Esophagus squamous epithelium (tissue), 5 donors: ENCODE measurements at regions not wholly inside any gene's neighbourhood (a gene's known extent, or its start where the extent isn't known, plus 50 kb on each side); places are given as distances from the start of the nearest gene placed in this dataset.

Experiments
- DNase-seq: peaks from one replicate; lab custom pipeline; 2025; lab: John Stamatoyannopoulos, UW
- H3K27ac ChIP-seq, 4 donors: fragments of 200-600 bp; sonication (generic); one replicate each; pipeline ENCODE4 v1.5.1; 2016 to 2019; ENCODE audit warnings: mild to moderate bottlenecking in 1 of 4
- H3K27me3 ChIP-seq, 4 donors: fragments of 200-600 bp; sonication (generic); 1 replicate in 3 of 4; 2 replicates in 1 of 4; pipeline versions ENCODE4 v1.5.1 to v1.6.0; 2017 to 2021; ENCODE audit warnings: antibody characterized with exemption in 1 of 4
- H3K36me3 ChIP-seq, 3 donors: fragments of 200-600 bp; sonication (generic); one replicate each; pipeline ENCODE4 v1.5.1; 2016 to 2019
- H3K4me1 ChIP-seq, 3 donors: fragments of 200-600 bp; sonication (generic); one replicate each; pipeline ENCODE4 v1.5.1; 2017 to 2019
- H3K4me3 ChIP-seq, 4 donors: fragments of 200-600 bp; sonication (generic); 1 replicate in 3 of 4; 2 replicates in 1 of 4; pipeline ENCODE4 v1.5.1; 2016 to 2019; ENCODE audit warnings: mild to moderate bottlenecking in 2 of 4, moderate library complexity in 1 of 4
- H3K9me3 ChIP-seq, 3 donors: fragments of 200-600 bp; sonication (generic); one replicate each; pipeline ENCODE4 v1.5.1; 2016 to 2019
- CTCF ChIP-seq, 6 experiments: fragments of 450-650 bp in 4 of 6; fragments of 200-600 bp in 2 of 6; sonication (generic) in 2 of 6; IDR thresholded peaks; one replicate each; pipeline ENCODE4 v1.5.1; 2016 to 2019; ENCODE audit warnings: antibody characterized with exemption in 6 of 6, mild to moderate bottlenecking in 4 of 6, moderate library complexity in 4 of 6
- POLR2A ChIP-seq, 4 donors: fragments of 450-650 bp; IDR thresholded peaks; one replicate each; pipeline ENCODE4 v1.6.1; 2017; ENCODE audit warnings: antibody characterized with exemption in 4 of 4, mild to moderate bottlenecking in 4 of 4, moderate library complexity in 3 of 4
- WGBS, 2 donors: methylation state at CpG; one replicate each; pipeline ENCODE4 v1.1.5; 2018; 5-methylcytosine and 5-hydroxymethylcytosine counted together
- intact Hi-C: fragments of 100-400 bp; cut with DNase I; formaldehyde crosslinking; loops from one replicate; pipeline ENCODE4 v1.15.0; 2022
- donor health status: DM: yes; HTN: yes; CAD: no.

GRCh38 chr18:78230911-78231310, 748.7 kb upstream of the SALL3 start:
- Histone ChIP-seq H3K9me3 (no peaks in the 10 kb centered on the region), H3K4me1 (no peaks in the 10 kb centered on the region), H3K27me3 (peaks cover 0 to 15% (median 0%) of the 10 kb centered on the region in 4 donors), H3K27ac (no peak overlapping the region), H3K36me3 (no peaks in the 10 kb centered on the region), H3K4me3 (no peak overlapping the region)
- DNase-seq = no peak
- TF ChIP-seq POLR2A (IDR thresholded peaks at IDR 0.05) (no peak), CTCF (IDR thresholded peaks at IDR 0.05) (no peak)
- intact Hi-C loops = no loop called here
- WGBS, 2 donors = 55 to 56% methylated on average over 4 of the region's 4 CpGs

GRCh38 chr18:78232196-78232595, 747.4 kb upstream of the SALL3 start:
- Histone ChIP-seq H3K36me3 (no peaks in the 10 kb centered on the region), H3K4me3 (no peak overlapping the region), H3K27ac (no peak overlapping the region), H3K9me3 (no peaks in the 10 kb centered on the region), H3K27me3 (peaks cover 0 to 8% (median 0%) of the 10 kb centered on the region in 4 donors), H3K4me1 (no peaks in the 10 kb centered on the region)
- intact Hi-C loops = no loop called here
- no peak for DNase-seq
- TF ChIP-seq CTCF (IDR thresholded peaks at IDR 0.05) (no peak), POLR2A (IDR thresholded peaks at IDR 0.05) (no peak)
- WGBS, 2 donors = 79 to 85% methylated on average over 10 to 11 of the region's 11 CpGs

DNA sequence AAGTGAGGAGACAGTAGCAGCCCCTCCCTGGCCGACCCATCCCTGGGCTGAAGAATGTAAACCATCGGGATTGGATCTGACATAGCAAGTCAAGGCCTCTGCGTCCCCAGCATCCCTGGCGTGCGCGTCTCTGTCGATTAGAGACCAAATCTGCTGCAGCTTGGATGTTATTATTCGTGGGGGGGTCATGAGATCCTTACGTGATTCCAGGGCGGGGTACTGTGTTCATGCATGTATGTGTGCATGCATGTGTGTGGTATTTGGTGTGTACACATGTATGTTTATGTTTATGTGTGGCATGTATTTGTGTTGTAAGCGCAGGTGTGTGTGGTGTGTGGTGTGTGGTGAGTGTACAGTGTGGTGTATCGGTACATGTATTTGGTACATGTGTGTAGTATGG, 741.8 kb upstream of the SALL3 start:
- no peaks in the 10 kb centered on the region for H3K27me3 ChIP-seq
- intact Hi-C loops = no loop called here
- H3K9me3 ChIP-seq = no peaks in the 10 kb centered on the region
- peaks cover 0 to 35% (median 7%) of the 10 kb centered on the region in 3 donors for H3K4me1 ChIP-seq
- H3K4me3 ChIP-seq = no peak overlapping the region
- H3K27ac ChIP-seq = no peak overlapping the region
- TF ChIP-seq CTCF (IDR thresholded peaks at IDR 0.05) (no peak), POLR2A (IDR thresholded peaks at IDR 0.05) (no peak)
- H3K36me3 ChIP-seq = no peaks in the 10 kb centered on the region
- 91 to 95% methylated on average over 8 to 11 of the region's 12 CpGs for WGBS, 2 donors
- no peak for DNase-seq

DNA sequence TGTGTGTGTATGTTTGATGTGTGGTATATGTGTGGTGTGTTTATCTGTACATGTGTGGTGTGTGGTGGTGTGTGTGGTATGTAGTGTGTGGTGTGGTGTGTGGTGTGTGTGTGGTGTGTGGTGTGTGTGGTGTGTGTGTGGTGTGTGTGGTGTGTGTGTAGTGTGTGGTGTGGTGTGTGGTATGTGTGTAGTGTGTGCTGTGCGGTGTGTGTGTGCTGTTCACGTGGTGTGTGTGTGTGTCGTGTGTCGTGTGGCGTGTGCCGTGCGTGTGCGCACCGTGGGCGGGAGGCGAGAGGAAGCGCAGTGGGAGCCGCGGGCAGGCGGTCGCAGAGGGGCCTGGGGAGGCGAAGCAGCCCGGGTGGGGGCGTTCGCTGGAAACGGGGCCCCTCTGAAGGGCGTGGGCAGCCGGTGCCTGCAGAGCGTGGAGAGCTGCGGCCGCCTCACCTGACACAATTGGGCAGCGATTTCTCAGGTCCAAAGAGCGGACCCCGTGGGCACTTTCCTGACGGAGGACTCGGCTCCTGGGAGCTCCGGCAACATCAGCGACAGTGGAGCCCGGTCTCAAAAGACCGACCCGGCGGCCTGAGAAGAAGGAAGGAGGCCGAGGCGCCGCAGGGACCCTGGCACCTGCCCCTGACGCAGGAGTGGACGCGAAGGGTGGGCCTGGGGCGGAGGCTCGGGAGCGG, 741.1 kb upstream of the SALL3 start:
- peaks cover 0 to 39% (median 8%) of the 10 kb centered on the region in 3 donors for H3K4me1 ChIP-seq
- H3K36me3 ChIP-seq = no peaks in the 10 kb centered on the region
- 92 to 93% methylated on average over 21 to 26 of the region's 46 CpGs for WGBS, 2 donors
- H3K9me3 ChIP-seq = no peaks in the 10 kb centered on the region
- no peak overlapping the region for H3K27ac ChIP-seq
- H3K27me3 ChIP-seq = no peaks in the 10 kb centered on the region
- TF ChIP-seq POLR2A (IDR thresholded peaks at IDR 0.05) (no peak), CTCF (IDR thresholded peaks at IDR 0.05) (no peak)
- no peak for DNase-seq
- no peak overlapping the region for H3K4me3 ChIP-seq
- intact Hi-C loops = no loop called here

GRCh38 chr18:78239090-78239457, 740.5 kb upstream of the SALL3 start:
- intact Hi-C loops = no loop called here
- Histone ChIP-seq H3K36me3 (no peaks in the 10 kb centered on the region), H3K27me3 (no peaks in the 10 kb centered on the region), H3K4me1 (peaks cover 0 to 39% (median 8%) of the 10 kb centered on the region in 3 donors), H3K4me3 (no peak overlapping the region), H3K27ac (no peak overlapping the region), H3K9me3 (no peaks in the 10 kb centered on the region)
- 58 to 87% methylated on average over 8 to 16 of the region's 17 CpGs for WGBS, 2 donors
- no peak for DNase-seq
- no peak for TF ChIP-seq POLR2A (IDR thresholded peaks at IDR 0.05)
- TF ChIP-seq CTCF (IDR thresholded peaks at IDR 0.05) = no peak
